BJ (cell line): ENCODE measurements at regions not wholly inside any gene's neighbourhood (a gene's known extent, or its start where the extent isn't known, plus 50 kb on each side); places are given as distances from the start of the nearest gene placed in this dataset.

Experiments used
- CTCF ChIA-PET: fragments of 350-600 bp; formaldehyde crosslinking; extraction: SDS; loops from one replicate; lab custom pipeline; 2021; ENCODE audit warnings: antibody characterized with exemption, inconsistent platforms; lab: Yijun Ruan, JAX
- POLR2A ChIA-PET: fragments of 300-600 bp; sonication (Branson Sonifier 250); formaldehyde crosslinking; extraction: SDS; loops from one replicate; lab custom pipeline; 2021; ENCODE audit warnings: antibody characterized with exemption; lab: Charles Lee
- DNase-seq: peaks from one replicate; pipeline ENCODE4 v3.0.0-alpha.2; 2011; ENCODE audit warnings: low read depth
- H3K27me3 ChIP-seq: 2 replicates; pipeline ENCODE4 v1.6.0; 2011; ENCODE audit warnings: low read length; ENCODE audit not compliant: control insufficient read depth, insufficient read depth
- H3K36me3 ChIP-seq: 2 replicates; pipeline ENCODE4 v1.5.1; 2011; ENCODE audit warnings: low read length; ENCODE audit not compliant: control insufficient read depth, insufficient read depth
- H3K4me3 ChIP-seq: 2 replicates; pipeline ENCODE4 v1.5.1; 2011; ENCODE audit warnings: low read depth, mild to moderate bottlenecking, control low read depth, low read length
- CTCF ChIP-seq: IDR thresholded peaks from 2 replicates; pipeline ENCODE4 v1.5.1; 2011; ENCODE audit warnings: low read depth, mild to moderate bottlenecking, control low read depth, inconsistent platforms, low read length, moderate library complexity; ENCODE audit not compliant: insufficient read depth

DNA sequence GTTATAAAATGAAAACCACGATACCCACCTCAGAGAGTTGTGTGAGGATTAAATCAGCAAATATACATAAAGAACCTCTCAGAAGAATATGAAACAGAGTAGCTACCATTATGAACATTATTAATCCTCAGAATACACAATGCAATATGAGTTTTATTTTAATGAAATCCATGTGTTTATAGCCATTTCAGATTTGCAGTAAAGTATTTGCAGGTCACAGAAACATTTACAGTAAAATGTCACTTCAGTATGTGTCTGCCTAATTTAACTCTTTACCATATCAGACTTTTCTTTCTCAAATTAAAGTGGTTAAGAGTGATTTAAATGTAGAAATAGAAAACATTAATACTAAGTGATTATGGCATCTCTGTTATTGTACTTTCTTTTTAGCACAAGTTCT lies 365.2 kb upstream of the MPDZ start:
- Histone ChIP-seq H3K36me3 (no peaks in the 10 kb centered on the region), H3K4me3 (no peak overlapping the region), H3K27me3 (no peaks in the 10 kb centered on the region)
- no peak for TF ChIP-seq CTCF
- POLR2A ChIA-PET, result no interaction called here
- CTCF ChIA-PET, result no interaction called here
- DNase-seq, result no peak

DNA sequence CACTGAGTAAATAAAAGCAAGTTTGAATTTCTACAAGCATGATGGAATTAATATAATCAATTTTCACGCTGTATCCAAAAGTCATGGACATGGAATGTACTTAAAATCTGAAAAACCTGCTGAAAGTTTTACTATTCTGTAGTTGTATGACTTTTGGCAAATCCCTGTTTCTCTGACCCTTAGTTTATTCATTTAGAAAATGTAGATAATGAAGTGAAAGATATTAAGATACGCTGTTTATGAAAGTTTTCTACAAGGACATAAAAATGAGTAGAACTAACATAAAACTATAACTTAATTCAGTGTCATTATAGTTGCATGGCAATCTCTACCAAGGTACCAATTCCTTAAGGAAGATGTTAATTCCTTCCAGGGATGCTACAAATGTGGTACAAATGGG lies 363.2 kb upstream of the MPDZ start:
- Histone ChIP-seq H3K4me3 (no peak overlapping the region), H3K36me3 (no peaks in the 10 kb centered on the region), H3K27me3 (no peaks in the 10 kb centered on the region)
- POLR2A ChIA-PET, result no interaction called here
- no peak for DNase-seq
- CTCF ChIA-PET, result no interaction called here
- no peak for TF ChIP-seq CTCF

DNA sequence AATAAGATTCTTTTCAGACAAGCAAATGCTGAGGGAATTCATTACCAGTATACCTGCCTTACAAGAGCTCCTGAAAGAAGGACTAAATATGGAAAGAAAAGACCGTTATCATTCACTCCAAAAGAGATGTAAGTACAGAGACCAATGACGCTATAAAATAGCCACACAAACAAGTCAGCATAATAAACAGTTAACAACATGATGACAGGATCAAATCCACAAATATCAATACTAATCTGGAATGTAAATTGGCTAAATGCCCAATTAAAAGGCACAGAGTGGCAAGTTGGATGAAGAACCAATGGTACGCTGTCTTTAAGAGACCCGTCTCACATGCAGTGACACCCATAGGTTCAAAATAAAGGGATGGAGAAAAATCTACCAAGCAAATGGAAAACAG lies 349.6 kb upstream of the MPDZ start:
- TF ChIP-seq CTCF, result no peak
- ChIA-PET CTCF (no interaction called here), POLR2A (no interaction called here)
- Histone ChIP-seq H3K4me3 (no peak overlapping the region), H3K36me3 (no peaks in the 10 kb centered on the region), H3K27me3 (no peaks in the 10 kb centered on the region)
- DNase-seq, result no peak

GRCh38 chr9:13628526-13628925 lies 349.0 kb upstream of the MPDZ start:
- no peak for TF ChIP-seq CTCF
- no peaks in the 10 kb centered on the region for H3K27me3 ChIP-seq
- no peak for DNase-seq

GRCh38 chr9:13627502-13627901 lies 348.0 kb upstream of the MPDZ start:
- CTCF ChIA-PET, result no interaction called here
- no peaks in the 10 kb centered on the region for H3K36me3 ChIP-seq
- no peak for TF ChIP-seq CTCF
- no peak overlapping the region for H3K4me3 ChIP-seq
- no peaks in the 10 kb centered on the region for H3K27me3 ChIP-seq
- no peak for DNase-seq
- POLR2A ChIA-PET, result no interaction called here

More at GRCh38 chr9:13628526-13628925, 349.0 kb upstream of the MPDZ start:
- ChIA-PET POLR2A (no interaction called here), CTCF (no interaction called here)
- H3K36me3 ChIP-seq, result no peaks in the 10 kb centered on the region
- H3K4me3 ChIP-seq, result no peak overlapping the region
